ENCODE measurements at regions not wholly inside any gene's neighbourhood (a gene's known extent, or its start where the extent isn't known, plus 50 kb on each side); places are given as distances from the start of the nearest gene placed in this dataset.

- no peaks in the 10 kb centered on the region for H3K36me3 ChIP-seq
- H3K9me3 ChIP-seq (ENCODE audit: low read depth): no peaks in the 10 kb centered on the region
- H3K4me3 ChIP-seq: no peak overlapping the region
- TF ChIP-seq CTCF (IDR thresholded peaks at IDR 0.05; ENCODE audit: low read depth, low read length): no peak
- H3K27ac ChIP-seq: no peak overlapping the region
- H3K27me3 ChIP-seq: no peaks in the 10 kb centered on the region
- no peaks in the 10 kb centered on the region for H3K4me1 ChIP-seq (ENCODE audit: low read depth)
- DNase-seq (ENCODE audit: low read depth in 1 of 2, low spot score in 1 of 2): no peak
Observed at GRCh38 chr3:178480274-178480673, 56.0 kb upstream of the KCNMB2 start.

DNA sequence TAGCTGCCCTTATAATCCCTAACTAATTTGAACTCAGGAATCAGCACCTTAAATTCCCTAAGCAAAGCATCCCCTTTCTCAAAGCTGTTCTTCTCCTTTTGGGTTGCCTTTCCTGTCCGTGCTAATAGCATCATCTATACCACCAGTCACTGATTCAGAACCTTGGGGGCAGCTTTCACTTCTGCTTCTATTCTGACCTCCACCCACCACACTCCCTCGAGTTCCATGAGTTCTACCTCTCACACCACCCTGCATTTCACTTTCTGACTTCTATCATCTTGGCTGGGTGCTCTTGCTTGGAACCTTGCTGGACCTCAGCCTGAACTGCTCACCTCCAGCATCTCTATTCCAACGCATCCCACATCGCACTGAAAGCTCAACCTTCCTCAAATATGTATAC lies 55.4 kb upstream of the KCNMB2 start:
- H3K27me3 ChIP-seq: no peaks in the 10 kb centered on the region
- no peak for DNase-seq (ENCODE audit: low read depth in 1 of 2, low spot score in 1 of 2)
- H3K9me3 ChIP-seq (ENCODE audit: low read depth): no peaks in the 10 kb centered on the region
- no peak overlapping the region for H3K4me3 ChIP-seq
- no peaks in the 10 kb centered on the region for H3K36me3 ChIP-seq
- no peak for TF ChIP-seq CTCF (IDR thresholded peaks at IDR 0.05; ENCODE audit: low read depth, low read length)
- H3K4me1 ChIP-seq (ENCODE audit: low read depth): no peaks in the 10 kb centered on the region
- no peak overlapping the region for H3K27ac ChIP-seq

- Histone ChIP-seq H3K4me1 (ENCODE audit: low read depth) (no peaks in the 10 kb centered on the region), H3K4me3 (no peak overlapping the region), H3K27me3 (no peaks in the 10 kb centered on the region), H3K36me3 (no peaks in the 10 kb centered on the region), H3K27ac (no peak overlapping the region), H3K9me3 (ENCODE audit: low read depth) (no peaks in the 10 kb centered on the region)
- no peak for TF ChIP-seq CTCF (IDR thresholded peaks at IDR 0.05; ENCODE audit: low read depth, low read length)
- DNase-seq (ENCODE audit: low read depth in 1 of 2, low spot score in 1 of 2): peak in 1 of 2 donors; percentile 4
Observed at GRCh38 chr3:178482981-178483380, 53.3 kb upstream of the KCNMB2 start.

DNA sequence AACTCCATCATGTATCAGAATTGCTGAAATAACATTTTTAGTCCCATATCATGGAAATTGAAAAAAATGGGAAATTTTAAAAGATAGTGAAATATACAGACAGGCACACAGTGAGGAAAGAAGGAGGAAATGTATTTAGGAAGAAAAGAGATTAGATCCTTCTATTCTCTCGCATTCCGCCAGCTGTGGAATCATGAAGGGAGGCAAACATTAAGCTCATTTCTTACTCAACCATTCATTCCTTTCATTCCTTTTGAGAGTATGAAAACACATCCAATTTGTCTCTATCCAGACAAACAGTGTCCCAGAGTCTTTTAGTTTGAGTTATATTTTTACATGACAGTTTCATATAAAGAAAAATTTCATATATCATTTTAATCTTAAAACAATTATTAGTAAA lies 52.5 kb upstream of the KCNMB2 start:
- H3K4me3 ChIP-seq: no peak overlapping the region
- no peaks in the 10 kb centered on the region for H3K4me1 ChIP-seq (ENCODE audit: low read depth)
- H3K27me3 ChIP-seq: no peaks in the 10 kb centered on the region
- H3K36me3 ChIP-seq: no peaks in the 10 kb centered on the region
- peak in 1 of 2 donors; percentile 36 for DNase-seq (ENCODE audit: low read depth in 1 of 2, low spot score in 1 of 2)
- TF ChIP-seq CTCF (IDR thresholded peaks at IDR 0.05; ENCODE audit: low read depth, low read length): no peak
- H3K9me3 ChIP-seq (ENCODE audit: low read depth): no peaks in the 10 kb centered on the region
- no peak overlapping the region for H3K27ac ChIP-seq

- no peak overlapping the region for H3K27ac ChIP-seq
- TF ChIP-seq CTCF (IDR thresholded peaks at IDR 0.05; ENCODE audit: low read depth, low read length): no peak
- no peaks in the 10 kb centered on the region for H3K9me3 ChIP-seq (ENCODE audit: low read depth)
- no peaks in the 10 kb centered on the region for H3K27me3 ChIP-seq
- H3K4me3 ChIP-seq: no peak overlapping the region
- DNase-seq (ENCODE audit: low read depth in 1 of 2, low spot score in 1 of 2): peak in 1 of 2 donors; percentile 13
- no peaks in the 10 kb centered on the region for H3K4me1 ChIP-seq (ENCODE audit: low read depth)
- no peaks in the 10 kb centered on the region for H3K36me3 ChIP-seq
Observed at GRCh38 chr3:178485756-178486155, 50.5 kb upstream of the KCNMB2 start.
